ENCODE measurements at regions not wholly inside any gene's neighbourhood (a gene's known extent, or its start where the extent isn't known, plus 50 kb on each side); places are given as distances from the start of the nearest gene placed in this dataset.

GRCh38 chr2:147490401-147491261 lies 354.2 kb upstream of the ACVR2A start:
- DNase-seq (ENCODE audit: low read depth, low spot score) = no peak
- H3K4me3 ChIP-seq (ENCODE audit: low read length) = no peak overlapping the region

- DNase-seq (ENCODE audit: low read depth, low spot score) = no peak
- no peak overlapping the region for H3K4me3 ChIP-seq (ENCODE audit: low read length)
Measured at GRCh38 chr2:147488472-147488871, 356.4 kb upstream of the ACVR2A start.

- H3K4me3 ChIP-seq (ENCODE audit: low read length) = no peak overlapping the region
- DNase-seq (ENCODE audit: low read depth, low spot score) = no peak
Measured at GRCh38 chr2:147487978-147488289, 356.9 kb upstream of the ACVR2A start.

- DNase-seq (ENCODE audit: low read depth, low spot score) = no peak
- H3K4me3 ChIP-seq (ENCODE audit: low read length) = no peak overlapping the region
Measured at GRCh38 chr2:147487286-147487977, 357.4 kb upstream of the ACVR2A start.

GRCh38 chr2:147485210-147485851 lies 359.5 kb upstream of the ACVR2A start:
- no peak for DNase-seq (ENCODE audit: low read depth, low spot score)
- no peak overlapping the region for H3K4me3 ChIP-seq (ENCODE audit: low read length)

- no peak for DNase-seq (ENCODE audit: low read depth, low spot score)
- H3K4me3 ChIP-seq (ENCODE audit: low read length) = no peak overlapping the region
Measured at GRCh38 chr2:147483911-147484310, 360.9 kb upstream of the ACVR2A start.

- H3K4me3 ChIP-seq (ENCODE audit: low read length) = no peak overlapping the region
- DNase-seq (ENCODE audit: low read depth, low spot score) = no peak
Measured at GRCh38 chr2:147482916-147483669, 361.7 kb upstream of the ACVR2A start.

- H3K4me3 ChIP-seq (ENCODE audit: low read length) = no peak overlapping the region
- no peak for DNase-seq (ENCODE audit: low read depth, low spot score)
Measured at GRCh38 chr2:147482111-147482895, 362.5 kb upstream of the ACVR2A start.

GRCh38 chr2:147479358-147479757 lies 365.5 kb upstream of the ACVR2A start:
- no peak overlapping the region for H3K4me3 ChIP-seq (ENCODE audit: low read length)
- no peak for DNase-seq (ENCODE audit: low read depth, low spot score)

- no peak for DNase-seq (ENCODE audit: low read depth, low spot score)
- H3K4me3 ChIP-seq (ENCODE audit: low read length) = no peak overlapping the region
Measured at GRCh38 chr2:147473075-147473474, 371.8 kb upstream of the ACVR2A start.

GRCh38 chr2:147471126-147471525 lies 373.7 kb upstream of the ACVR2A start:
- DNase-seq (ENCODE audit: low read depth, low spot score) = no peak
- H3K4me3 ChIP-seq (ENCODE audit: low read length) = no peak overlapping the region

- DNase-seq (ENCODE audit: low read depth, low spot score) = no peak
- H3K4me3 ChIP-seq (ENCODE audit: low read length) = no peak overlapping the region
Measured at GRCh38 chr2:147469471-147469870, 375.4 kb upstream of the ACVR2A start.

- DNase-seq (ENCODE audit: low read depth, low spot score) = no peak
- H3K4me3 ChIP-seq (ENCODE audit: low read length) = no peak overlapping the region
Measured at GRCh38 chr2:147468963-147469362, 375.9 kb upstream of the ACVR2A start.

GRCh38 chr2:147468349-147468748 lies 376.5 kb upstream of the ACVR2A start:
- no peak overlapping the region for H3K4me3 ChIP-seq (ENCODE audit: low read length)

GRCh38 chr2:147467441-147467840 lies 377.4 kb upstream of the ACVR2A start:
- DNase-seq (ENCODE audit: low read depth, low spot score) = no peak
- no peak overlapping the region for H3K4me3 ChIP-seq (ENCODE audit: low read length)

More at GRCh38 chr2:147468349-147468748, 376.5 kb upstream of the ACVR2A start:
- no peak for DNase-seq (ENCODE audit: low read depth, low spot score)

GRCh38 chr2:147464737-147465357 lies 380.0 kb upstream of the ACVR2A start:
- no peak for DNase-seq (ENCODE audit: low read depth, low spot score)

GRCh38 chr2:147463881-147464520 lies 380.8 kb upstream of the ACVR2A start:
- no peak for DNase-seq (ENCODE audit: low read depth, low spot score)
- no peak overlapping the region for H3K4me3 ChIP-seq (ENCODE audit: low read length)

More at GRCh38 chr2:147464737-147465357, 380.0 kb upstream of the ACVR2A start:
- H3K4me3 ChIP-seq (ENCODE audit: low read length) = no peak overlapping the region

GRCh38 chr2:147460155-147460554 lies 384.7 kb upstream of the ACVR2A start:
- no peak for DNase-seq (ENCODE audit: low read depth, low spot score)
- H3K4me3 ChIP-seq (ENCODE audit: low read length) = no peak overlapping the region

Measured in Jurkat, Clone E6-1 (cell line).